Activated CD8-positive, alpha-beta memory T cell treated with anti-CD3 and anti-CD28 coated beads for 4 hours (primary cell): ENCODE measurements at regions not wholly inside any gene's neighbourhood (a gene's known extent, or its start where the extent isn't known, plus 50 kb on each side); places are given as distances from the start of the nearest gene placed in this dataset.

Experiments
- DNase-seq, 2 donors: peaks; one replicate each; pipeline ENCODE4 v3.0.0-alpha.2; 2020; ENCODE audit warnings: low read depth in 2 of 2

DNA sequence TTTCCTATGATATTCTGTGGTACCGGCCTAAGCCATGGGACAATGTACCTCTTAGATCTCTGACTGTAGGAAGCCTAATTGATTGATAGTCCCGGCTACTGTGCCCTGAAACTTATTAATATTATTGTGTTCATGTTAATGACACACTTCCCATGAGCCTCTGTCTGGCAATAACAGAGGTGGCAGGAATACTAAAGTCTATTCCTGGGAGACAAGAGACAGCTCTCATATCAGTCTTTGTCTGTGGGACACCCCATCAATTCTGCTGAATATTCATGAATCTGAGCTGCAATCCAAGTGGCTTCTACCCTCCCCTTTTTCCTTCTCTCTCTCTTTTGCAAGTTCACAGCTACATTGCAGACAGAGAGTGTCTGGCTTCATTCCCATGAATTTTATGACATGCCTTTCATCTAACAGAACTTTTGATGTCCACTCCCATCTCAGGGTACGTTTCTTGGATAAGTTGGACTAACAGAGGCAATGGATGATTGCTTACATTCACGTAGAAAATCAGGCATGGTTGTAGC is 907.5 kb downstream of the ZPLD1 start:
- DNase-seq: no peak

DNA sequence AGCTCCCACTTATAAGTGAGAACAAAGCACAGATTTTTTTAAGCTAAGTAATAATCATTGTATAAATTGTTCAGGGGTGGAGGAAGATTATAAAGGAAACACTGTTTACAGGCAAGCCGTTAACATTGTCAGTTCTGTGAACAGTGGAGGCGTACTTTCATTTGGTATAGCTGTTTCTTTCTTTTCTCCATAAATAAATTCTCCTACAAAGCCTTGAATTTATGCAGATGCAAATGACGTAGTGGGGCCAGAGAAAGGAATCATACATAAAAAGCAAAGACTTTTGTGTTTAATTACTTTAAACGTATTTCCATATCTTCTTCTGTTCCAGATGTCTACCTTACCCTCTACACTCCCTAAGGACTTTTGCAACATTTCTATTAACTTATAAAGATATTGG is 914.9 kb downstream of the ZPLD1 start:
- DNase-seq: no peak

DNA sequence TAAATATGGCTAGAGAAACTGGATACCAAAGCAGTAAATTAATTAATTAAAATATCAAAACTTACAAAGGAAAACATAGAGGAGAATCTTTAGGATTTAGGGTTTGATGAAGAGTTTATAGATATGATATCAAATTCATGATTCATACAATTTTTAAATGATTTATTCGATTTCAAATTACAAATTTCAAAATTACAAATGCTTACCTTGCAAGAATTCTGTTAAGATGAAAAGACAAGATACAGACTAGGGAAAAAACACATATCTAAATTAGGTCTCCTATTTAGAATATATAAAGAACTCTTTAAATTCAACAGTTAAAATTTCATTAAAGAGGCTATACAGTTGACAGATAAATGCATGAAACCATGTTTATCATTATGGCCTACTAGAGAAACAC is 930.7 kb downstream of the ZPLD1 start:
- DNase-seq: no peak

- no peak for DNase-seq
Measured at GRCh38 chr3:103367481-103367880, 932.7 kb downstream of the ZPLD1 start.

DNA sequence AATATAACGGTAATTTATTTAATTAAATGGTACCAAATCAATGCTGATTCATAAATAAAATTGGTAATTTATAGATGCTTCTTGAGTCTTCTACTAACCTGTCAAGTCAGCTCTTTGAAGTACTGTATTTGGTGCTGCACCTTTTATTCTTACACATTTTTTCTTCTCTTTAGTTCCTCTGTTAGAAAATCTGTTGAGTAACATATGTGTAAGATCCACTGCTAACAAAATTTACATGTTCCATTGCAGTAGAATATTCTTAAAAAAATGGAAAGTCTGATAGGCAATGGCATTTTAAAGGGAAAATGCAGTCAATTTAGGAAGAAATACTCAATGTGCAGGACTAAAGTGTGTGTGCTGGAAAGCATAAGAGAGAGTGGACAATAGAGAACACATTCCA is 936.6 kb downstream of the ZPLD1 start:
- DNase-seq: no peak

- DNase-seq: no peak
Measured at GRCh38 chr3:103372031-103372430, 937.2 kb downstream of the ZPLD1 start.

- DNase-seq: no peak
Measured at GRCh38 chr3:103380391-103380790, 945.6 kb downstream of the ZPLD1 start.

GRCh38 chr3:103381296-103382079 is 946.7 kb downstream of the ZPLD1 start:
- DNase-seq: no peak

DNA sequence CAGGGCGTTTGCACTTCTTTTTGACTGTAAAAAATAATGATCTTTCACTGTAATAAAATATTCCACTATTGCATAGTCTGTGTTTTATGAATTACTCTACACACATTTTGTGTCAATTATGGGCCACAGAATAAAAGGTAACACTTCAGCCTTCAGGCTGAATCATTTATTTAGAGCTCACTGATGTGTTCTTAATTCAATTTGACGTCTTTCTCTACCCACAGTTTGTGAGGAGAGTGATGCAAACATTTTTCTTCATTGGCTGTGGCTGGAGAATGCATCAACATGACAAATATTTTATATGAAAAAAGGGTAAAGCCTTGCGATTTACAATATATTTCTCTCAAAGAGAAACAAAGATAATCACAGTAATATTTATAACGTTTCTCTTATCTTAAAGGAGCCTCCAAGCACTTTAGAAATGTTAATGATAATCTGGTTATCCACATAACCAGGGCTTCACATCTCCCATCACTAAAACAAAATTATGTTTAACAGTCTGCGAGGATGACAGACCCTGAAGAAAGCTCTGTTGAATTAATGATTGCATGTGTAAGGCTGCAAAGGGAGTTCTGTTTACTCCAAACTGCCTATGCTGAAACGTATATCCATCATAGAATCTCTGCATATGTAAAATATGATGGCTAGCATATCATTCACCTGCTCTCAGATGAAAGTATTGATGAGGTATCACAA is 951.3 kb downstream of the ZPLD1 start:
- DNase-seq: no peak

DNA sequence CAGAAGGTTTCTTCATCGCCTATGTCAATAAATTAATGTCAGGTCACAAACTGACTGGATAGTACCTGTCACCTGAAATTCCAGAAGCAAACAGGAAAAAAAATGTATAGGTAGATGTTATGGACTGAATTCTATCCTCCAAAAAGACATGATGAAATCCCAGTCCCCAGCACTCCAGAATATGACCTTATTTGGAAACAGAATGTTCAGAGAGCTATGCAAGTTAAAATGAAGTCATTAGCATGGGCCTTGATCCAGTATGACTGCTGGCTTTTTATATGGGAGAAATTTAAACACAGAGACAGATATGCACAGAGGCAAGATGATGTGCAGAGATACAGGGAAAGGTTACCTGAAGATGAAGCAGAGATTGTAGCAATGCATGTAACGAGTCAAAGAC is 953.4 kb downstream of the ZPLD1 start:
- DNase-seq: no peak

DNA sequence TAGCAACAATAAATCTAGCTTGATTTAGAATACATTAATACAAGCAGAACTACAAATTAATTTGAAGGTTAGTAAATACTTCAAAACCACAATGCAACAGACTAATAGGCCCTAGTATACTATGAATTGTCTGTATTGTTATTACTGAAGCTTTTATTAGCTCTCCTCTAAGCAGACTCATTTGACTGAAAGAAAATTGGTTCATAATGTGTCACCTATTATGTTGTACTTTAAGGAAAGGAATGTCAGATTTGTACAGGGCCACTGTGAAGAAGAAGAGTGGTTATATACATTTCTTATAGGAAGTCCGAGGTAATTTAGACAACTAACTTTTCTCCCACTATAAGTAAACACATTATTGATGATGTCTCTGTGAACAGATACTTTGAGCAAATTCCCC is 954.5 kb downstream of the ZPLD1 start:
- DNase-seq: no peak

- no peak for DNase-seq
Measured at GRCh38 chr3:103393395-103394186, 958.8 kb downstream of the ZPLD1 start.

- no peak for DNase-seq
Measured at GRCh38 chr3:103403191-103403590, 968.4 kb downstream of the ZPLD1 start.

GRCh38 chr3:103406320-103406850 is 971.6 kb downstream of the ZPLD1 start:
- DNase-seq: no peak

- DNase-seq: no peak
Measured at GRCh38 chr3:103410231-103410630, 975.4 kb downstream of the ZPLD1 start.

DNA sequence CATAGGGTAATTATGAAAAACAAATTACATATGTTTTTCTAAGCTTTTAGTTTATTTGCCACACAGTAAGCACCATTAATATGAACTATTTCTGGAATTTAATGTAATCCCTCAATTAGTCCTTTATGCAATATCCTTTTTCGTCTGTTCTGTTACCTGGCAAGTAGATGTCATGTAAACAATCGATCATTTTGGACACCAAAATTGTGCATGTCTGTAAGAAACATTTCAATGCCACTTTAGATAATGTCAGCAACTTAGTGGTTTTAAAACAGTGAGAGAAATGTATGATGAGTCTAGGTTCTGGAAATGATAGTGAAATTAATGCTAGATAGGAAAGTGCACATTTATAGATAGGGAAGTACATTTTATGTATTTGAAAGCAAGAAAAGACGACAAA is 986.6 kb downstream of the ZPLD1 start:
- DNase-seq: no peak

- no peak for DNase-seq
Measured at GRCh38 chr3:103437883-103438282, 1003.1 kb downstream of the ZPLD1 start.

DNA sequence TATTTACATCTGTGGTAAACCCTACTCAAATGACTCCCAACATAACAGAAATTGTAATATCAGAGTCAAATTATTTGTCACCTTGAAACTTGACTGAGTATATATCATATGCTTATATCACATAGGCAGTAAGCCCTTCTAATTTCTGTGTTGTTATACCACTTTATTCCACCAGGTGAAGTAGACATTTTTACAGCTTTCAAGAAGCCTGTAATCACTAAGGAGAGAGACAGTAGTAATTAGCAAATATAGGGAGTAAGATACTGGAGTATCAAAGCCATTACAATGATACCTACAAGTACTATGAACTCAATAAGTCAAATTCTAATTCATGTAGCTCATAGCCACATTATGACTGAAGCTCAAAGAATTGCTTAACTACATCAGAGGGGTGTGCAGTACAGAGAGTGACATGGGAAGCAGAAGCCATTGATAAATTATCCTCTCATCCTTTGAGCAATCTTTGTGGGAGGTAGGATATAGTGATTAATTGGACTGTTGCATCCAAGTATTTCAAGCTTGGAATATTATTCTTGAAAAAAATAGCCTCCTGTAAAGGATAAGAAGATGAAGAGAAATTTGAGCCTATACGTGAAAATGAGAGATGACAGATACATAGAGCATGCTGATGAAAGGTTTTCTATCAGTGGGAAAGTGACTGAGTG is 1005.9 kb downstream of the ZPLD1 start:
- no peak for DNase-seq

GRCh38 chr3:103446953-103447629 is 1012.3 kb downstream of the ZPLD1 start:
- no peak for DNase-seq

DNA sequence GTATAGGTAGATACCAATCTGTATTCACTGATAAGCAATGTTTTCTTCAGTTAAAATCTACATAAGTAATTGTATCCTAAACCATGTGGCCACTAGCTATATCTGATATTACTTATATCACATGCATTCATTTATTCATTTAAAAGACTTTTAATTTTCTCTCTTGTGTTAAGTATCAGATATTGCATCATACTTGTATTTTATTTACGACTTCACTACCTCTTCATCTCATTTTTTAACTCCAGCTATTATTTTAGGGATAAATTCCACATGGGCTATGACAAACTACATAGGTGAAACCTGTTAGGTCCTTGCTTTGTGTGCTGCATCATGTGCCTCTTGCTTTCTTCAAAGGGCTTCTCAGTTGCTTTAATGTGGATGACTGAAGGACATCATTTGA is 1018.3 kb downstream of the ZPLD1 start:
- no peak for DNase-seq

DNA sequence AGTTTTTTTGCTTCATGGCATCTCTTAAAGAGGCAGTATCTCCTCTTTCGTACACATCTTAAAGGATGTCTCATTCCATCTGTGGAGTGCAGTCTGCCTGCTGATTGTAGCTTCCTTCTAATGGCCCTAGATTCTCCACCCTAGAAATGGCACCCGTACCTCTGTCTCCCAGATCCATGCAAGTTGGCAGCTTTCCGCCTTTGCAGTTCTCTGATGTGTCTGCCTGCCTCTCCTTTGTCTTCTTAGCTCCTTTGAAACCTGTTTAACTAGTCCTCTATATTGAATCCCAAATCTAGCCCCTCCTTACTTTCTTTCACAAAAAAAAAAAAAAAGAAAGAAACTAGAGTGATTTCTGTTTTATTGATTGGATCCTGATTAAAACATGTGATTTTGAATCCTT is 1025.0 kb downstream of the ZPLD1 start:
- DNase-seq: no peak
